Activated B cell treated with CpG ODN at 0.5 μM for 24 hours (primary cell): ENCODE measurements at regions not wholly inside any gene's neighbourhood (a gene's known extent, or its start where the extent isn't known, plus 50 kb on each side); places are given as distances from the start of the nearest gene placed in this dataset.
"Not testable (repeated sequence)": the region's sequence is repeated elsewhere in the genome, so short reads cannot be mapped to it uniquely, and the experiment has no call there.

Experiments used
- ATAC-seq: fragments of 200-7000 bp; cut with Tn5 transposase; one replicate; pipeline ENCODE4 v1.10.0; 2021; ENCODE audit warnings: low read depth, mild to moderate bottlenecking, moderate library complexity
- CTCF ChIA-PET: fragments of 350-600 bp; sonication (Branson Sonifier 250); formaldehyde crosslinking; loops from one replicate; lab custom pipeline; 2021; ENCODE audit warnings: antibody characterized with exemption; lab: Charles Lee
- POLR2A ChIA-PET: fragments of 350-600 bp; sonication (Branson Sonifier 250); formaldehyde crosslinking; loops from one replicate; lab custom pipeline; 2021; ENCODE audit warnings: antibody characterized with exemption; lab: Charles Lee
- DNase-seq: peaks from one replicate; pipeline ENCODE4 v3.0.0; 2022
- H3K27ac Mint-ChIP-seq: one replicate; pipeline ENCODE4 v1.8.0; 2020; ENCODE audit warnings: mixed read lengths
- H3K27me3 Mint-ChIP-seq: one replicate; pipeline ENCODE4 v1.8.0; 2021; ENCODE audit warnings: mixed read lengths
- H3K36me3 Mint-ChIP-seq: one replicate; pipeline ENCODE4 v1.8.0; 2021; ENCODE audit warnings: low read depth, mixed read lengths
- H3K4me1 Mint-ChIP-seq: one replicate; pipeline ENCODE4 v1.8.0; 2021; ENCODE audit warnings: mixed read lengths
- H3K4me3 Mint-ChIP-seq: one replicate; pipeline ENCODE4 v1.8.0; 2020; ENCODE audit warnings: mild to moderate bottlenecking, mixed read lengths
- H3K9me3 Mint-ChIP-seq: one replicate; pipeline ENCODE4 v1.8.0; 2020; ENCODE audit warnings: mixed read lengths
- intact Hi-C: fragments of 100-400 bp; cut with micrococcal nuclease; formaldehyde crosslinking; loops from one replicate; pipeline ENCODE4 v1.15.1; 2024
- TF ChIP-seq, protein P1 (sequence below): fragments of 200-600 bp; IDR thresholded peaks from one replicate; pipeline ENCODE4 v1.8.0; 2022; ENCODE audit warnings: antibody characterized with exemption, mild to moderate bottlenecking

DNA sequence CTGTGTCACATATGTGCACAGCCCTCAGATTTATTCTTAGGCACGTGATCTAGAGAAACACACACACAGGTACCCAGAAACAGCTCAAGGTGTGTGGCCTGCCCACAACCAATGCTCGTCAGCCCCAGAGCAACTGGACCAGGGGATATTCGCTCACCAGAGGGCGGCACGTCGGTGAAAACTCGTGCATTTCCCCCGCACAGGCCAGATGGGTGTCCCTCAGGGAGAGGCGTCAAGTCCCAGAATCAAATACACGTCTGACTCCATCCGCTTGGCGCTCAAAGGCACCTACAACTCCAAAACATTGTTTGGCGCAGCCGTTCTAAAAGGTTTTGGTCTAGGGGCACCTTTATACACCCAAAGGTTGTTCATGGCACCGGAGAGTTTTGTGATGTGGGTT, 429.0 kb downstream of the BRD1 start:
- DNase-seq = no peak
- no peak for ATAC-seq
- no peak overlapping the region for H3K27ac Mint-ChIP-seq
- POLR2A ChIA-PET = no interaction called here
- H3K27me3 Mint-ChIP-seq = peaks cover 6% of the 10 kb centered on the region
- H3K4me3 Mint-ChIP-seq = no peak overlapping the region
- CTCF ChIA-PET = no interaction called here
- H3K4me1 Mint-ChIP-seq = no peaks in the 10 kb centered on the region
- peaks cover 7% of the 10 kb centered on the region for H3K9me3 Mint-ChIP-seq
- TF ChIP-seq, protein P1, sequence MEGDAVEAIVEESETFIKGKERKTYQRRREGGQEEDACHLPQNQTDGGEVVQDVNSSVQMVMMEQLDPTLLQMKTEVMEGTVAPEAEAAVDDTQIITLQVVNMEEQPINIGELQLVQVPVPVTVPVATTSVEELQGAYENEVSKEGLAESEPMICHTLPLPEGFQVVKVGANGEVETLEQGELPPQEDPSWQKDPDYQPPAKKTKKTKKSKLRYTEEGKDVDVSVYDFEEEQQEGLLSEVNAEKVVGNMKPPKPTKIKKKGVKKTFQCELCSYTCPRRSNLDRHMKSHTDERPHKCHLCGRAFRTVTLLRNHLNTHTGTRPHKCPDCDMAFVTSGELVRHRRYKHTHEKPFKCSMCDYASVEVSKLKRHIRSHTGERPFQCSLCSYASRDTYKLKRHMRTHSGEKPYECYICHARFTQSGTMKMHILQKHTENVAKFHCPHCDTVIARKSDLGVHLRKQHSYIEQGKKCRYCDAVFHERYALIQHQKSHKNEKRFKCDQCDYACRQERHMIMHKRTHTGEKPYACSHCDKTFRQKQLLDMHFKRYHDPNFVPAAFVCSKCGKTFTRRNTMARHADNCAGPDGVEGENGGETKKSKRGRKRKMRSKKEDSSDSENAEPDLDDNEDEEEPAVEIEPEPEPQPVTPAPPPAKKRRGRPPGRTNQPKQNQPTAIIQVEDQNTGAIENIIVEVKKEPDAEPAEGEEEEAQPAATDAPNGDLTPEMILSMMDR = no peak
- H3K36me3 Mint-ChIP-seq = no peaks in the 10 kb centered on the region
- intact Hi-C loops = no loop called here

DNA sequence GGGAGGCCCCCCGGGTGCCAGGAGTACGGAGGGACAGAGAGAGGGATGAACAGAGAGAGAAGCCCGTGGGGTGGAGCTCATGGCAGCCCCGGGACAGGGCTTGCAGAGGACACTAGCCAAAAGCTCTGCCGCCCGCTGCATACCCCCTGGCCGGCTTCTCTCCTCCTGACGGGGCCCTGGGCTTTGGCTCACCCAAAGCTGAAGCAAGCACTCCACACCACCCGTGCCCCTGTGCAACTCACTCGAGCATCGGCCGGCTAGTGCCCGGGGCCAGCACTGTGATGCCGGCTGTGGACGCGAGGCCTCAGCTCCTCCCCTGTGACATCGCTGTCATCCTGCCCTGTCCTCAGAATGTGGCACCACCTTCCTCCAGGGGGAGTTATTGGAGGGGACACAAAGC, 429.6 kb downstream of the BRD1 start:
- Mint-ChIP-seq H3K4me3 (no peak overlapping the region), H3K4me1 (no peaks in the 10 kb centered on the region), H3K27me3 (peaks cover 2% of the 10 kb centered on the region), H3K36me3 (no peaks in the 10 kb centered on the region), H3K9me3 (peaks cover 7% of the 10 kb centered on the region), H3K27ac (no peak overlapping the region)
- CTCF ChIA-PET = no interaction called here
- POLR2A ChIA-PET = no interaction called here
- ATAC-seq = no peak
- no peak for DNase-seq
- intact Hi-C loops = no loop called here
- TF ChIP-seq, protein P1 = no peak

DNA sequence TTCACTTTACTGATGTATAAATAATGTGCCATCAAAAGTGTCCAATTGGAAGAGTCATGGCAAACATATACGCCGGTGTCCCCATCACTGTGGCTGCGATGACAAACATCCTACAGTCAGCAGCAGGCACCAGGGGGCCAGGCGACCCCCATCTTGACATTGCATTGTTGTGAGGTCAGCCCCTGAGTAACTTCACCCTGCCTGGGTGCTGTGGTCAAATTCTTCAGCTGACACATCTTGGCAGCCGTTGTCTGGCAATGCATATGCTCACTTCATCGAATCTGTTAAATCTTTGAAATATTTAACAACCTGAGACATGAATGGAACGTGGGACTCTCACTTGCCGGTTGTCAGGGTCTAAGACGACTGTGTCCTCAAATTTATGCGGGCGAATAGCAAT, 430.9 kb downstream of the BRD1 start:
- no peak for DNase-seq
- no peak overlapping the region for H3K27ac Mint-ChIP-seq

DNA sequence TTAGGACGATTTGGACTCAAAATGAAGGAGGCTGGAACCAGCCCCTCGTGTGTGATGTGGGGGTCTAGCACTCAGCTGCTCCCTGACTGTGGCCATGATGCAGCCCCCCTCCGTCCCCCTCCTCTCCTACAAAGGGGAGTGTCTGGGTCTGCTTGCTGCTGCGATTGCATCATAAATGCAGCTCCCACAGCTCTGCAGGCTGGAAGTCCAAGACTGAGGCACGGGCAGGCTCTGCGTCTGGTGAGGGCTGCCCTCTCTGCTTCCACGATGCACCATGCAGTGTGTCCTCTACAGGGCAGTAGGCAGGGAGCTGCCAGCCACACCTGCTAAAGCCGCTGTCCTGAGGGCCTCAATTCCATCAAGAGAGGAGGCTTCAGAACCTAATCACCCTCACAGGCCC, 432.1 kb downstream of the BRD1 start:
- intact Hi-C loops = no loop called here
- Mint-ChIP-seq H3K9me3 (peaks cover 7% of the 10 kb centered on the region), H3K27ac (no peak overlapping the region), H3K4me3 (no peak overlapping the region), H3K27me3 (peaks cover 7% of the 10 kb centered on the region), H3K36me3 (no peaks in the 10 kb centered on the region), H3K4me1 (no peaks in the 10 kb centered on the region)
- ChIA-PET POLR2A (no interaction called here), CTCF (no interaction called here)
- TF ChIP-seq, protein P1 = no peak
- DNase-seq (no peak), ATAC-seq (no peak)

More for the DNA sequence above, 430.9 kb downstream of the BRD1 start:
- no peaks in the 10 kb centered on the region for H3K4me1 Mint-ChIP-seq
- peaks cover 7% of the 10 kb centered on the region for H3K9me3 Mint-ChIP-seq
- intact Hi-C loops = no loop called here
- ATAC-seq = no peak
- TF ChIP-seq, protein P1 = no peak
- ChIA-PET CTCF (no interaction called here), POLR2A (no interaction called here)
- no peak overlapping the region for H3K4me3 Mint-ChIP-seq
- peaks cover 7% of the 10 kb centered on the region for H3K27me3 Mint-ChIP-seq
- no peaks in the 10 kb centered on the region for H3K36me3 Mint-ChIP-seq

DNA sequence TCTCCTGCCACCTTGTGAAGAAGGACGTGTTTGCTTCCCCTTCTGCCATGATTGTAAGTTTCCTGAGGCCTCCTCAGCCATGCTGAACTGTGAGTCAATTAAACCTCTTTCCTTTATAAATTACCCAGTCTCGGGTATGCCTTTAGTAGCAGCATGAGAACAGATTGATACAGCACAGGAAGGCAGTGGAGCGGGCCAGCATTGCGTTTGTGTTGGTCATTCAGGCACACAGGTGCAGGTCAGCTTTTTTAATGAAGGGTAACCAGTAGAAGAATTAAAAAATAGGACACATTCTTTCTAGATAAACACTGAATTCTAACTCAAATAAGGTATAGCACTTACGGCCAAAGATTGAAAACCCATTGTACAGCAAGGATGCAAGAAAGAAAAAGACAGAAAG, 432.6 kb downstream of the BRD1 start:
- POLR2A ChIA-PET, CTCF ChIA-PET: not testable (repeated sequence)

DNA sequence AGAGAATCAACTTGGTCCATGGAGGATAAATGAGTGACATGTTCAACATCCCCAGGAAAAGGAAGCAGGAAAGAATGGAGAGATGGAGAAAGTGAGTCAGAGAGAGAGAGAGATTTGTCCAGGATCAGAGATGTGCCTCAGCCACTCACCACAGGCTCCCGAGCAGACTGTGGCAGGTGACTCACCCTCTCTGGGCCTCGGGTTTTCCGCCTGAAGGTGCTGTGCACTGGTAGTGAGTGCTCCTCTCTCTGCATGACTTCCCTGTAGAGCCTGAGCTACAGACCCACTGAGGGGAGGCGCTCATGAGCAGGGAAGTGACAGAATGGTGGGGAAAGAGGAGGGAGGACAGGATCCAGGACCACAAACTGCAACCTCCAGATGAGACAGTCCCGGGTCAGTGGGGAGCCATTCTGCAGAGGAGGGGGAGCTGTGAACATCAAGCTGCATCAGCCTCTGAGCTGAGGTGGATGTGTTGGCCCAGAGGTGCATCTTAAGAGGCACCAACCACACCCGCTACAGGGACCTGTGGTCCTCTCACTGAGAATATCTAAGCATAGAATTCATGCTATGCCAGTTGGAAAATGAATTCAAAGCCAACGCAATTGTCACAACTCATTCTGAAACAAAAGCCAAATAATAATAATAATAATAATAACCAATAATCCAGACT, 433.4 kb downstream of the BRD1 start:
- POLR2A ChIA-PET = no interaction called here
- H3K36me3 Mint-ChIP-seq = no peaks in the 10 kb centered on the region

More for the DNA sequence above, 432.6 kb downstream of the BRD1 start:
- intact Hi-C loops, H3K27ac Mint-ChIP-seq, ATAC-seq, H3K9me3 Mint-ChIP-seq, H3K4me1 Mint-ChIP-seq, H3K4me3 Mint-ChIP-seq, H3K27me3 Mint-ChIP-seq, DNase-seq, H3K36me3 Mint-ChIP-seq: not testable (repeated sequence)

More for the DNA sequence above, 433.4 kb downstream of the BRD1 start:
- H3K4me1 Mint-ChIP-seq = no peaks in the 10 kb centered on the region
- no peak overlapping the region for H3K27ac Mint-ChIP-seq
- intact Hi-C loops = no loop called here
- DNase-seq (no peak), ATAC-seq (no peak)
- H3K9me3 Mint-ChIP-seq = peaks cover 7% of the 10 kb centered on the region
- peaks cover 7% of the 10 kb centered on the region for H3K27me3 Mint-ChIP-seq
- TF ChIP-seq, protein P1 = no peak
- H3K4me3 Mint-ChIP-seq = no peak overlapping the region
- CTCF ChIA-PET = no interaction called here
